SH-SY5Y (cell line): ENCODE measurements at regions not wholly inside any gene's neighbourhood (a gene's known extent, or its start where the extent isn't known, plus 50 kb on each side); places are given as distances from the start of the nearest gene placed in this dataset.

Source experiments
- GATA2 ChIP-seq: IDR thresholded peaks from 2 replicates; pipeline ENCODE4 v1.6.1; 2011; ENCODE audit warnings: mild to moderate bottlenecking, low read depth, low read length
- GATA3 ChIP-seq: IDR thresholded peaks from 2 replicates; pipeline ENCODE4 v1.6.1; 2011; ENCODE audit warnings: low read depth, mild to moderate bottlenecking, low read length, moderate library complexity

DNA sequence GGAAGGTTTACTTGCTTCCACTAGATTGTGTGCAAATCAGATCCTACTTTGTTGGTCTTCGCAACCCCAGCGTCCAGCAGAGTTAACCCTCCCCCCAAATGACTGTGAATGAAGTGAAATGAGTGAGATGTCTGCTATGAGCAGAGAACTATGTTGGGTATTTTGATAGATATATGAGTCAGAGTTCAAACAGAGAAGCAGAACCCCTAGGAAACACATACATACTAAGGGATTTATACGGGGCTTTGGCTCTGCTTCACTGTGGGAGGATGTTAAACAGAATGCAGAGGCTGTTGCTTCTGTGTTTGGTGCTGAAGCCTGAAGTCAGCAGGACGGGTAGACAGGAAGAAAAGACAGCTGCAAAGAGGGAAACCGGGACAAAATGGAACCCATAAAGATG lies 197.0 kb downstream of the MZT1 start:
- TF ChIP-seq GATA2 (no peak), GATA3 (no peak)
